T-helper 2 cell (primary cell): ENCODE measurements at regions not wholly inside any gene's neighbourhood (a gene's known extent, or its start where the extent isn't known, plus 50 kb on each side); places are given as distances from the start of the nearest gene placed in this dataset.

Experiments used
- DNase-seq, 5 experiments: peaks; one replicate each; pipeline versions ENCODE4 v3.0.0 to v3.0.0-alpha.2; 2012 to 2022

GRCh38 chr4:134324179-134324578 lies 122.6 kb upstream of the PABPC4L start:
- no peak for DNase-seq

- no peak for DNase-seq
Measured at GRCh38 chr4:134320048-134320447, 118.5 kb upstream of the PABPC4L start.

GRCh38 chr4:134313591-134313990 lies 112.0 kb upstream of the PABPC4L start:
- DNase-seq: no peak

GRCh38 chr4:134309715-134310114 lies 108.1 kb upstream of the PABPC4L start:
- DNase-seq: no peak

GRCh38 chr4:134308910-134309309 lies 107.3 kb upstream of the PABPC4L start:
- no peak for DNase-seq

GRCh38 chr4:134298313-134298712 lies 96.7 kb upstream of the PABPC4L start:
- DNase-seq: no peak

GRCh38 chr4:134297765-134298164 lies 96.2 kb upstream of the PABPC4L start:
- DNase-seq: no peak

- no peak for DNase-seq
Measured at GRCh38 chr4:134282680-134283079, 81.1 kb upstream of the PABPC4L start.

GRCh38 chr4:134278675-134279074 lies 77.1 kb upstream of the PABPC4L start:
- no peak for DNase-seq

GRCh38 chr4:134276476-134276875 lies 74.9 kb upstream of the PABPC4L start:
- no peak for DNase-seq

- DNase-seq: no peak
Measured at GRCh38 chr4:134260126-134260525, 58.5 kb upstream of the PABPC4L start.
